Stimulated activated naive B cell treated with anti-CD40 and anti-IgM and Interleukin-4, amounts not matched to agents 10 μg/mL and 1 μg/mL and 100 μg/mL, for 72 hours (primary cell): ENCODE measurements at regions not wholly inside any gene's neighbourhood (a gene's known extent, or its start where the extent isn't known, plus 50 kb on each side); places are given as distances from the start of the nearest gene placed in this dataset.

ENCODE experiments used
- ATAC-seq, 2 donors: fragments of 150-1000 bp; cut with Tn5 transposase; replicated peaks; 2 replicates each; pipeline ENCODE4 v1.10.0; 2021; ENCODE audit warnings: moderate library complexity in 1 of 2
- DNase-seq: peaks from one replicate; pipeline ENCODE4 v3.0.0; 2021
- H3K27ac Mint-ChIP-seq: one replicate; pipeline ENCODE4 v1.8.0; 2022; ENCODE audit warnings: mild to moderate bottlenecking, mixed read lengths
- H3K27me3 Mint-ChIP-seq, 2 donors: one replicate each; pipeline ENCODE4 v1.8.0; 2022; ENCODE audit warnings: mixed read lengths in 2 of 2
- H3K36me3 Mint-ChIP-seq, 2 donors: one replicate each; pipeline ENCODE4 v1.8.0; 2022; ENCODE audit warnings: mixed read lengths in 2 of 2, mild to moderate bottlenecking in 1 of 2
- H3K4me1 Mint-ChIP-seq, 2 donors: one replicate each; pipeline ENCODE4 v1.8.0; 2022; ENCODE audit warnings: mixed read lengths in 2 of 2, mild to moderate bottlenecking in 1 of 2
- H3K4me3 Mint-ChIP-seq, 2 donors: one replicate each; pipeline ENCODE4 v1.8.0; 2022; ENCODE audit warnings: mild to moderate bottlenecking in 2 of 2, mixed read lengths in 2 of 2, moderate library complexity in 1 of 2
- H3K9me3 Mint-ChIP-seq, 2 donors: one replicate each; pipeline ENCODE4 v1.8.0; 2022; ENCODE audit warnings: mixed read lengths in 2 of 2, mild to moderate bottlenecking in 1 of 2

- Mint-ChIP-seq H3K27ac (no peak overlapping the region), H3K9me3 (no peaks in the 10 kb centered on the region), H3K4me1 (no peaks in the 10 kb centered on the region), H3K36me3 (no peaks in the 10 kb centered on the region), H3K4me3 (no peak overlapping the region), H3K27me3 (peaks cover 18 to 34% of the 10 kb centered on the region in 2 donors)
- DNase-seq (no peak), ATAC-seq (peak in 1 of 2 donors; percentile 22)
Measured at GRCh38 chr17:77594416-77595209, 363.9 kb upstream of the TNRC6C start.

GRCh38 chr17:77596491-77597417 is 361.7 kb upstream of the TNRC6C start:
- Mint-ChIP-seq H3K4me3 (no peak overlapping the region), H3K36me3 (no peaks in the 10 kb centered on the region), H3K27ac (no peak overlapping the region), H3K27me3 (peaks cover 11 to 30% of the 10 kb centered on the region in 2 donors), H3K4me1 (no peaks in the 10 kb centered on the region), H3K9me3 (no peaks in the 10 kb centered on the region)
- ATAC-seq: no peak
- DNase-seq: no peak

- Mint-ChIP-seq H3K27ac (no peak overlapping the region), H3K4me1 (no peaks in the 10 kb centered on the region), H3K4me3 (no peak overlapping the region), H3K27me3 (peaks cover 11 to 30% of the 10 kb centered on the region in 2 donors), H3K9me3 (no peaks in the 10 kb centered on the region), H3K36me3 (no peaks in the 10 kb centered on the region)
- ATAC-seq (no peak), DNase-seq (no peak)
Measured at GRCh38 chr17:77597418-77598240, 360.9 kb upstream of the TNRC6C start.

GRCh38 chr17:77598241-77598620 is 360.3 kb upstream of the TNRC6C start:
- Mint-ChIP-seq H3K9me3 (no peaks in the 10 kb centered on the region), H3K27ac (no peak overlapping the region), H3K4me3 (no peak overlapping the region), H3K4me1 (no peaks in the 10 kb centered on the region), H3K36me3 (no peaks in the 10 kb centered on the region), H3K27me3 (peaks cover 11 to 29% of the 10 kb centered on the region in 2 donors)
- DNase-seq (no peak), ATAC-seq (no peak)

- H3K4me3 Mint-ChIP-seq: no peak overlapping the region
- no peaks in the 10 kb centered on the region for H3K9me3 Mint-ChIP-seq
- H3K4me1 Mint-ChIP-seq: no peaks in the 10 kb centered on the region
- no peak for DNase-seq
- no peaks in the 10 kb centered on the region for H3K36me3 Mint-ChIP-seq
- H3K27ac Mint-ChIP-seq: no peak overlapping the region
- peaks cover 11 to 25% of the 10 kb centered on the region in 2 donors for H3K27me3 Mint-ChIP-seq
- no peak for ATAC-seq
Measured at GRCh38 chr17:77599699-77600098, 358.8 kb upstream of the TNRC6C start.

- Mint-ChIP-seq H3K4me1 (no peaks in the 10 kb centered on the region), H3K27ac (no peak overlapping the region), H3K4me3 (no peak overlapping the region), H3K27me3 (peaks cover 11 to 25% of the 10 kb centered on the region in 2 donors), H3K9me3 (no peaks in the 10 kb centered on the region), H3K36me3 (no peaks in the 10 kb centered on the region)
- ATAC-seq (no peak), DNase-seq (no peak)
Measured at GRCh38 chr17:77600346-77600745, 358.2 kb upstream of the TNRC6C start.

- Mint-ChIP-seq H3K27ac (no peak overlapping the region), H3K27me3 (peaks cover 5 to 18% of the 10 kb centered on the region in 2 donors)
Measured at GRCh38 chr17:77601054-77601979, 357.2 kb upstream of the TNRC6C start.

GRCh38 chr17:77602062-77602746 is 356.3 kb upstream of the TNRC6C start:
- Mint-ChIP-seq H3K36me3 (no peaks in the 10 kb centered on the region), H3K4me3 (no peak overlapping the region), H3K27ac (no peak overlapping the region), H3K4me1 (no peaks in the 10 kb centered on the region), H3K9me3 (no peaks in the 10 kb centered on the region), H3K27me3 (peaks cover 5 to 18% of the 10 kb centered on the region in 2 donors)
- no peak for DNase-seq
- no peak for ATAC-seq

More at GRCh38 chr17:77601054-77601979, 357.2 kb upstream of the TNRC6C start:
- Mint-ChIP-seq H3K4me3 (no peak overlapping the region), H3K36me3 (no peaks in the 10 kb centered on the region), H3K4me1 (no peaks in the 10 kb centered on the region), H3K9me3 (no peaks in the 10 kb centered on the region)
- DNase-seq: no peak
- no peak for ATAC-seq

GRCh38 chr17:77602883-77603640 is 355.4 kb upstream of the TNRC6C start:
- Mint-ChIP-seq H3K9me3 (no peaks in the 10 kb centered on the region), H3K4me1 (no peaks in the 10 kb centered on the region), H3K27me3 (peaks cover 5 to 18% of the 10 kb centered on the region in 2 donors), H3K27ac (no peak overlapping the region), H3K4me3 (no peak overlapping the region), H3K36me3 (no peaks in the 10 kb centered on the region)
- ATAC-seq (no peak), DNase-seq (no peak)

GRCh38 chr17:77604301-77604972 is 354.1 kb upstream of the TNRC6C start:
- Mint-ChIP-seq H3K27ac (no peak overlapping the region), H3K27me3 (peaks cover 5 to 18% of the 10 kb centered on the region in 2 donors), H3K4me1 (peaks cover 5 to 6% of the 10 kb centered on the region in 2 donors), H3K36me3 (peaks cover 2 to 4% of the 10 kb centered on the region in 2 donors), H3K9me3 (peaks cover 5 to 6% of the 10 kb centered on the region in 2 donors), H3K4me3 (no peak overlapping the region)
- DNase-seq: no peak
- ATAC-seq: no peak

- ATAC-seq (no peak), DNase-seq (no peak)
- H3K9me3 Mint-ChIP-seq: peaks cover 5 to 9% of the 10 kb centered on the region in 2 donors
- peaks cover 5 to 18% of the 10 kb centered on the region in 2 donors for H3K27me3 Mint-ChIP-seq
- H3K4me3 Mint-ChIP-seq: no peak overlapping the region
- no peak overlapping the region for H3K27ac Mint-ChIP-seq
- peaks cover 7 to 11% of the 10 kb centered on the region in 2 donors for H3K4me1 Mint-ChIP-seq
- H3K36me3 Mint-ChIP-seq: peaks cover 2 to 4% of the 10 kb centered on the region in 2 donors
Measured at GRCh38 chr17:77604973-77605313, 353.6 kb upstream of the TNRC6C start.
